ENCODE measurements at regions not wholly inside any gene's neighbourhood (a gene's known extent, or its start where the extent isn't known, plus 50 kb on each side); places are given as distances from the start of the nearest gene placed in this dataset.
"Not testable (repeated sequence)": the region's sequence is repeated elsewhere in the genome, so short reads cannot be mapped to it uniquely, and the experiment has no call there.

DNA sequence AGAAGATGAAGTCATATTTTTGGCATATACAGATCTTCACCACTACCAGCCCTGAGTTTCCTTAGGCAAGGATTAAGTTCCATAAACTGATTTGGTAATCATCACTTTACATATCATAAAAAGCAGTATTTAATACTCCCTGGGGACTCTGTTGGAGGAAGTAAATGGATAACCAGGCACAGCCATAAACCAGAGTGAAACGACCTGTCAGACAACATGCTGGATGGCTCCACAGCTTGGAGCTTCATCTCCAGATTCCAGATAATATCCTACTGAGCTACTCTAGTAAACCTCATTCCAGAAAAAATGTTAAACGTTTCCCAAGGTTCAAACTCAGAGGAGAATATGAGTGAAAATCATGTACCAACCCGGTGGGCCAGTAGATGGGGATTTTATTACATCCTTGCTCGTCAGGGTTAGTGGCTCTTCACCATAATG, 109.2 kb downstream of the BASP1 start:
- DNase-seq (ENCODE audit: low spot score), result no peak

DNA sequence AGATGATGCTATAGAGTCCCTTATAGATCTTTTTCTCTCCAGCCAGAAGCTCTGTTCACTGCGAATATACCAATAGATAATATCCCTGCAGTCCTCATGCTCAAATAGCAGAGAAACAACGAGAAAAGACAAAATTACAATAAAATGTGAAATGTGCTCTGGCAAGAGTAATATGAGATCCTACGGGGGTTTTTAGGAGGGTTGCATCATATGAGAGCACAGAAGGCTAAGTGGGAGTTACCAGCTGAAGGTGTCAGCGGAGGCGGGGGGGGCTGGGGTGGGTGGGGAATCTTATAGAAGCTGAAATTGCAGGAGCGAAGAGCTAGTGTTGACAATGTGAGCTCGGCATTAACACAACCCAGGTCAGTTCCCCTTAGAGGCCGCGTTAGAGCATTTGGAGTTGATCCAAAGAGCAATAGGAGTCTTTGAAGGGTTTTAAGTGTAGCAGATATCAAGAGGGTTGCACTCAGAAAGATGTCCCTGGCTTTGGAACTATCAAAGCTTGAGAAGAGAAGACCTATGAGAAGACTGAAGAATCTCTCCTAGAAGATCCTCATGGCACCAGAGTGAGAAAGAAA, 109.7 kb downstream of the BASP1 start:
- DNase-seq (ENCODE audit: low spot score), result no peak

- no peak for DNase-seq (ENCODE audit: low spot score)
Measured at GRCh38 chr5:17329571-17329970, 112.1 kb downstream of the BASP1 start.

DNA sequence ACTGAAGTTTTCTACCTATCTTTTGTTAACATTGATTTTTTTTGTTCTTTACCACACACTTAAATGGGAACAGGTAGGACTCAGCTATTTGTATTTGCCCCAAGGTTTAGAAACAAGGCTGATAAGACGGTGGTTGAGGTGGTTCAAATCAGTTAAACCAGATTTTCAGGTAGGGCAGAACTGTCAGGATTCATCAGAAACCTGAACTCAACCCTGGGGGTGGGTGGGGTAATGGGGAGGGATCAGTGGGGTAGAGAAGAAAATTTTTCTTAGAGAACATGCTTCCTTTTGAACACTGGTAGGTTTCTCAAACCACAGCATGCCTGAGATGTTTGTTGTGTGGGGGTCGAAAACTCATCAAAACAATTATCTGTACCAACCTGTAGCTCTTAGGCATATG, 113.0 kb downstream of the BASP1 start:
- DNase-seq (ENCODE audit: low spot score), result no peak

DNA sequence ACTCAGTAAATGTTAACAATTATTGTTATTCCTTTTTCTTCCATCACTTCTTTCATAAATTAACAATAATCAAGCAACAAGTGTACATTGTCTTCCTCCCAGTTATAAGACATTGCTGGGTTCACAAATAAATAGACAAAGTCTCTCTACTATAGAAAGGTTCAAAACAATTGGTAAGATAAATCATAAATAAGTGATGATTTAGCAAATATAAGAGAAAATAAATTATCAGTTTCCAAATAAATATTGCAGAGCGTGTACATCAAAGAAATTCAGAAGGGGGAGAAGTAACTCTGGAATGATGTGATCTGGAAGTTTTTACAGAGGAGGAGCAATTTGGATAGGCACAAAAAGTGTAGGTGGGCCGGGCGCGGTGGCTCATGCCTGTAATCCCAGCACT, 114.2 kb downstream of the BASP1 start:
- DNase-seq (ENCODE audit: low spot score), result no peak

DNA sequence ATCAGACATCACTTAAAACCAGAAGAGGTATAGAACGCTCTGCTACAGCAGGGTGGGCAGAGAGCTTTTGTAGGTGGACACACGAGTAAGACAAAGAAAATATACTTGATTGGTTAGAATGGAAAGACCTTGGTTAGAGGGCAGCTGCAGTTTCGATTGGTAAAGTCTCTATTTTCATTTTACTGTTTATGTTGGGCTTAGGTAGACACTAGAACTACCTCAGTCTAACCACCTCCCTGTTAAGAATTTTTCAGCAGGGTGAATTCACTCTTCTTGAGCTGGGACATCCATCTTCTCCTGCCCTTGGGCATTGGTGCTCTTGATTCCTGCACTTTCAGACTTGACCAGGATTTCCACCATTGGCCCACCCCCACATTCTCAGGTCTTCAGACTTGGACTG, 116.3 kb downstream of the BASP1 start:
- DNase-seq (ENCODE audit: low spot score), result no peak

GRCh38 chr5:17336054-17336453, 118.6 kb downstream of the BASP1 start:
- no peak for DNase-seq (ENCODE audit: low spot score)

DNA sequence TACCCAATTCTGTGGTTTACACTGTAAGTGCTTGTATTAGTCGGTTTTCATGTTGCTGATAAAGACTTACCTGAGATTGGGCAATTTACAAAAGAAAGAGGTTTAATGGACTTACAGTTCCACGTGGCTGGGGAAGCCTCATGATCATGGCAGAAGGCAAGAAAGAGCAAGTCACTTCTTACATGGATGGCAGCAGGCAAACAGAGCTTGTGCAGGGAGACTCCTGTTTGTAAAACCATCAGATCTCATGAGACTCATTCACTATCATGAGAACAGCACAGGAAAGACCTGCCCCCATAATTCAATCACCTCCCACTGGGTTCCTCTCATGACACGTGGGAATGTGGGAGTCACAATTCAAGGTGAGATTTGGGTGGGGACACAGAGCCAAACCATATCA, 119.3 kb downstream of the BASP1 start:
- DNase-seq (ENCODE audit: low spot score), result not testable (repeated sequence)

DNA sequence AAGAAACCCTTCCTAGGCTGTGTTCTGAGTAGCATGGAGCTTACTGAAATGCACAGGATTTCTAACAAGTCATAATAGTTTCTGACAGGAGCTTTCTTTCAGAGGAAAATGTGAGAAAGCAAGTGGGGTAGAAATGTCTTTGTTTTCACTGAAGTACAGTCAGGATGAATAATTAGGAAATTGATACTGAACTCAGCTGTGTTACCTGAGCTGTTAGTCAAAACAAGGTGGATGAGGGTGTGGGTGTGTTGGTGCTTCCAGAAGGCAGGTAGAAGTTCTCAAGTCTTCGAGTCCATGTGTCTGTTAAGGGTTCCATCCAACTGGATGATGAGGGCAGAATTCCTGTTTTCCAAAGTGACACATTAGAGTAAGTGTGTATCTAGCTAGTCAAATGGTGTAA, 122.4 kb downstream of the BASP1 start:
- DNase-seq (ENCODE audit: low spot score), result no peak

DNA sequence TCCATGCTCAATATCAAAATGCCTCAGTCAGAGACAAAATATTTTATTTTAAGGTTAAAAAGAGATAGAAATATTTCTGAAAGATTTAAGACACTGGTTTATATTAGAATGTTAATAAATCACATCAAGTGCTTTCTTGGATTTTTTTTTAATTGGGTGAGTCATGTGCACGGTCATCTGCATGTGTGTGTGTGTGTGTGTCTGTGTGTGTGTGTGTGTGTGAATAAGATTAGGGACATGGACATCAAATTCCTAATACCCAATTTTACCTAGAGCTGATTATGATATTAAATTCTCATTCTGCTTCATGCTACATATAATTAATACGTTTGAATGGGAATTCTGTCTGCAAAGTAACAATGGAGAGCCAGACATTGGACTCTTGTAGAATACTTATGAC, 122.9 kb downstream of the BASP1 start:
- no peak for DNase-seq (ENCODE audit: low spot score)

DNA sequence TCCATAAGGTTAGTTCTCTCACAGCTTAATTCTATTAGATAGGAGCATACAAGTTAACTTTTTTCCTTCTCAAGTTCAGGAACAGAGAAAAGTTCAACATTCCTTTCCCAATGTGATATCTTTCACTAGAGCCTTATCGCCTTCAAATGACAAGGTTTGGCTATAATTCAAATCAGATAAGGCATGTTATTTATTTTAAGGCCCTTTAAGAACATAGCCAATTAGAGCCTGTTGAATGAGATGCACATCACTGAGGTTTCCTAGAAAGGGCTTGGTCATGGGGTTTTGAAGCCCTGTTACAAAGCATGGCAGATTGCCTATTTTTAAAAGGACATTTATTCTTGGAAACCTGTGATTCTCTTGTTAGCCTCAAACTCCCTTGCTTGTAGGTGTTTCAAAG, 123.4 kb downstream of the BASP1 start:
- DNase-seq (ENCODE audit: low spot score), result no peak

DNA sequence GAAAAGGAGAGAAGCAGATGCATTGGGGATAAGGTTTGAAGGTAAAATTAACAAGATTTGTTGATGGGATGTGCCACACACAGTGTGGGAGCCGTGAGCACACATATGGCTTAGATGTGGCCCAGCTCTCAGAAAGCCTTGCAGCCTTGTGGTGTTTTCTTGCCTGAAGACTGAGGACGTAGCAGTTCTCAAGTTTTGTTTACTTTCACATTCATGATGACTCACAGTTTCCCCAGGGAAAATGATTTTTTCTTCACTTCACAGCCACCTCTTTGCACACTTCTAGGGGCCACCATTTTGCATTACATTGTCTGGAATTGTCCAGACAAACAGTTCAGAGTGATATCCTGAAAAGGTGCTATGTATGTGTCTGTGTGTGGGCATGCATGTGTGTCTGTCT, 126.2 kb downstream of the BASP1 start:
- no peak for DNase-seq (ENCODE audit: low spot score)

DNA sequence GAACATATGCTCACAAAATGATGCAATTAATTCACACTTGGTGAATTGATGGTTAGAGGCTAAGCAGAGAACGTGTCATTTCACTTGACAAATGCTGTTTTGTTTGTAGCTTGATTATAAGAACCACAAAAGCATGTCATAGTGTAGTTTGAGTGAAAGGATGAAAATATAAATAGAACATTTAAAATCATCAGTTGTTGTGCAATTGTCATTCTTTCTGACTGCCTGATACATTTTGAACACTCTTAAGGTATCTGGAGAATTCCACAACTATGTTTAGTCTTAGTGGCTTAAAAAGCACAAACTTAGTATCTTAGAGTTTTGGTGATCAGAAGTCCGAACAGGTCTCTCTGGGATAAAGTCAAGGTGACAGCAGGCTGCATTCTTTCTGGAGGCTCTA, 129.4 kb downstream of the BASP1 start:
- no peak for DNase-seq (ENCODE audit: low spot score)

DNA sequence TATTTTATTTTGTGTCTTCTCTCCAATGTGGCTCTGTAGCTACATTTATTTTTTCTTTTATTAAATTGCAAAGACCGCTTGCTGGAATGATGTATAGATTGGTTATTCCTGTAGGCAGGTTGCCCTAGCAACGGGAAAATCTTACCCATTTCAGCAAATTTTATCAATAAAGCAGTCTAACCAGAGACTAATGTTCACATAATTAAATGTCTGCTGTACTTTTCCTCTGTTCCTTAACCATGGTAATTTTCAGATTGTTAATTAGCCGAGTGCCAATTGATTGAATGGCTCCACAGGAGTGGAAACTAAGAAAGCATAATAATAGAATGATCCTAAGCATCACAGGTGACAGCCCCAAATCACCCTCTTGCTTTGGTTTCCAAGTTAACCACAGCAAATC, 134.8 kb downstream of the BASP1 start:
- no peak for DNase-seq (ENCODE audit: low spot score)

GRCh38 chr5:17354265-17354664, 136.8 kb downstream of the BASP1 start:
- no peak for DNase-seq (ENCODE audit: low spot score)

DNA sequence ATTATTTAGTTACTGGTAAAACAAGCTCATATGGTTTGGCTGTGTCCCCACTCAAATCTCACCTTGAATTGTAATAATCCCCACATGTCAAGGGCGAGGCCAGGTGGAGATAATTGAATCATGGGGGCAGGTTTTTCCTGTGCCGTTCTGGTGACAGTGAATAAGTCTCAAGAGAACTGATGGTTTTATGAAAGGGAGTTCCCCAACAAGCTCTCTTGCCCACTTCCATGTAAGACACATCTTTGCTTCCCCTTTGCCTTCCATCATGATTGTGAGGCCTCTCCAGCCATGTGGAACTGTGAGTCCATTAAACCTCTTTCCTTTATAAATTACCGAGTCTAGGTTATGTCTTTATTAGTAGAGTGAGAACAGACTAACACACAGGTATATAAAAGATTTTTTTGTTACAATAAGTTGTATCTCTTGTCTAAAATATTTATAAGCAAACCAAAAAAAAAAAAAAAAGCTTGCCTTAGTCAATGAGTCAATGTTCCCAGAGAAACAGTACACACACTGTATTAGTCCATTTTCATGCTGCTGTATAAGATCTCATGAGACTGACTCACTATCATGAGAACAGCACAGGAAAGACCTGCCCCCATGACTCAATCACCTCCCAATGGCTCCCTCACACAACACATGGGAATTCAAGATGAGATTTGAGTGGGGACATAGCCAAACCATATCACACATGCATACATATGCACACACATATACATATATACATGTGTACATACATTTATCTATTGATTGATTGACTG, 138.3 kb downstream of the BASP1 start:
- no peak for DNase-seq (ENCODE audit: low spot score)

DNA sequence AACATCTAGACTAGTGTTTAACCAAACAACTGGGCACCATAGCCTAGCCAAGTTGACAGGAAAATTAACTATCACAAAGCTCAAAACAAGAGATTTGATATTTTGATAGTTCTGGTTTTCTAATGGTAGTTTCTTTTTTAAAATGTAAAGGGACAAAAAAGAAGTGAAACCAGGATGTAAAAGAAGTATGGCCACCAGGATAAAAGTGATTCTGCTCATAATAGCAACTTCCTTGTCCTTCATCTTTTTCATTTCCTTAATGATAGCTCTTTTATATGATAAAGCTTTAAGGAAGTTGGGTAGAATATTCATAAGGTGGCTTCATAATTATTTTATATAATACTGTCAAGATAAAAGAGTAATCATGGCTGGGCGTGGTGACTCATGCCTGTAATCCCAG, 139.1 kb downstream of the BASP1 start:
- no peak for DNase-seq (ENCODE audit: low spot score)

DNA sequence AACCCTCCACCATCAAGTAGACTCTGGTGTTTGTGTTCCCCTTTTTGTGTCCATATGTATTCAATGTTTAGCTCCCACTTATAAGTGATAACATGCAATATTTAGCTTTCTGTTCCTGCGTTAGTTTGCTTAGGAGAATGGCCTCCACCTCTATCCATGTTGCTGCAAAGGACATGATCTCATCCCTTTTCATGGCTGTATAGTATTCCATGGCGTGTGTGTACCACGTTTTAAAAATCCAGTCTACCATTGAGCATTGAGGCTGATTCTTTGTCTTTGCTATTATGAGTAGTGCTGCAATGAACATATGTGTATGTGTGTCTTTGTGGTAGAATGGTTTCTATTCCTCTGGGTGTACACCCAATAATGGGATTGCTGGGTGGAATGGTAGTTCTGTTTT, 140.1 kb downstream of the BASP1 start:
- DNase-seq (ENCODE audit: low spot score), result no peak

DNA sequence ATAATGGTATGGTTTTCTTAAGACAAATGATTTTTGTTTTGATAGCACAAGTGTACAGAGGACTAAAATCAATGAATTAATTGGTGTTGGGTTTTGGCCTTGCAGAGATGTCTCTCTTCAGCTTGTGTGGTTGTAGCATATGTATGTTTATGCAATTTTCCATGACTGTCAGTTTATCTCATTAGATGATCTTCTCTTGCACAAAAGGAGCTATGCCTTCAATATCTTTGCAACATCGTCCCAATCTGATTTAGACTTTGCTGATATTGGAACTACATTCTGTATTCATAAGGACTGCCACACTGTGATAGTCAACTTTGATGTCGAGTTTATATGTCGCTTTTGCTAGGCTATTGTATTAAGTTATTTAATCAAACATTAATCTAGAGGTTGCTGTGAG, 140.0 kb upstream of the TAF11L2 start:
- no peak for DNase-seq (ENCODE audit: low spot score)

- DNase-seq (ENCODE audit: low spot score), result no peak
Measured at GRCh38 chr5:17359451-17360011, 138.5 kb upstream of the TAF11L2 start.

- DNase-seq (ENCODE audit: low spot score), result no peak
Measured at GRCh38 chr5:17360879-17361278, 137.2 kb upstream of the TAF11L2 start.

GRCh38 chr5:17361331-17361730, 136.7 kb upstream of the TAF11L2 start:
- DNase-seq (ENCODE audit: low spot score), result no peak

GRCh38 chr5:17364987-17365810, 132.8 kb upstream of the TAF11L2 start:
- no peak for DNase-seq (ENCODE audit: low spot score)

Data from globus pallidus (tissue), 1 donor.